K562 (cell line): ENCODE measurements at regions not wholly inside any gene's neighbourhood (a gene's known extent, or its start where the extent isn't known, plus 50 kb on each side); places are given as distances from the start of the nearest gene placed in this dataset.

Source experiments
- ATAC-seq: fragments of 200-7000 bp; cut with Tn5 transposase; 3 replicates; pipeline ENCODE4 v1.9.1; 2020; ENCODE audit warnings: moderate library complexity
- BruUV-seq: library from RNA; stranded (reverse); fragments of 400-500 nt; replicated peaks from 2 replicates; lab custom pipeline; 2021; lab: Mats Ljungman, UMichigan
- CTCF ChIA-PET: fragments of 300-600 bp; formaldehyde crosslinking; extraction: SDS; loops from one replicate; lab custom pipeline; 2021; ENCODE audit warnings: low intra/inter-chr PET ratio; lab: Yijun Ruan, JAX
- POLR2A ChIA-PET: fragments of 300-600, 350-650 bp; sonication (Branson Sonifier 250); formaldehyde crosslinking; extraction: SDS; loops from one replicate; lab custom pipeline; 2021; ENCODE audit warnings: antibody characterized with exemption, inconsistent platforms; lab: Yijun Ruan, JAX
- DNase-seq, 4 experiments: peaks; one replicate each; pipeline versions ENCODE4 v3.0.0 to v3.0.0-alpha.2; 2011 to 2018; ENCODE audit warnings: low spot score in 3 of 4, mixed read lengths in 3 of 4; ENCODE audit errors: extremely low read depth in 1 of 4
- FAIRE-seq: peaks from 2 replicates; lab custom pipeline; 2011; peaks lifted over from hg19 to GRCh38; lab: Jason Lieb, UNC
- H2AFZ ChIP-seq: 2 replicates; pipeline ENCODE4 v1.6.0; 2011; ENCODE audit warnings: low read depth, low read length, control low read depth, inconsistent platforms
- H3K27ac ChIP-seq: fragments of 200-600 bp; 3 replicates; pipeline ENCODE4 v1.8.0; 2011; ENCODE audit warnings: low read depth, mild to moderate bottlenecking, control low read depth, inconsistent platforms, low read length, moderate library complexity, mixed read lengths; ENCODE audit errors: extremely low read depth
- H3K27me3 ChIP-seq, 2 experiments: fragments of 300-600 bp in 1 of 2; 2 replicates in 1 of 2; 3 replicates in 1 of 2; pipeline versions ENCODE4 v1.6.0 to v1.8.0; 2011; ENCODE audit warnings: inconsistent platforms in 2 of 2, low read length in 2 of 2, mild to moderate bottlenecking in 1 of 2, mixed read lengths in 1 of 2, moderate library complexity in 1 of 2; ENCODE audit not compliant: control insufficient read depth in 2 of 2, insufficient read depth in 2 of 2
- H3K36me3 ChIP-seq: fragments of 300-600 bp; 3 replicates; pipeline ENCODE4 v1.8.0; 2011; ENCODE audit warnings: mild to moderate bottlenecking, low read length, inconsistent platforms; ENCODE audit not compliant: control insufficient read depth, insufficient read depth
- H3K4me1 ChIP-seq, 2 experiments: fragments of 200-600 bp in 1 of 2; replicated peaks in 1 of 2; 2 replicates in 1 of 2; 3 replicates in 1 of 2; pipeline versions ENCODE4 v1.5.1 to v1.8.0; 2011; ENCODE audit warnings: inconsistent platforms in 2 of 2, low read length in 2 of 2, mild to moderate bottlenecking in 1 of 2, mixed read lengths in 1 of 2, moderate library complexity in 1 of 2; ENCODE audit not compliant: control insufficient read depth in 2 of 2, insufficient read depth in 2 of 2
- H3K4me2 ChIP-seq: 2 replicates; pipeline ENCODE4 v1.6.1; 2011; ENCODE audit warnings: low read length, control low read depth, inconsistent platforms, mixed read lengths; ENCODE audit not compliant: insufficient read depth
- H3K4me3 ChIP-seq: fragments of 200-600 bp; sonication (generic), shearing (Covaris generic); 2 replicates; pipeline ENCODE4 v1.5.1; 2016; ENCODE audit warnings: control low read depth, inconsistent platforms
- H3K79me2 ChIP-seq: fragments of 200-600 bp; 3 replicates; pipeline ENCODE4 v1.8.0; 2011; ENCODE audit warnings: low read length, inconsistent platforms; ENCODE audit not compliant: control insufficient read depth, insufficient read depth
- H3K9ac ChIP-seq, 2 experiments: 2 replicates each; pipeline versions ENCODE4 v1.6.0 to v1.6.1; 2011; ENCODE audit warnings: low read depth in 2 of 2, low read length in 2 of 2, control low read depth in 1 of 2, inconsistent platforms in 1 of 2, mild to moderate bottlenecking in 1 of 2, mixed read lengths in 1 of 2; ENCODE audit not compliant: insufficient read depth in 1 of 2
- H3K9me1 ChIP-seq: one replicate; pipeline ENCODE4 v1.6.0; 2011; ENCODE audit warnings: inconsistent platforms, mild to moderate bottlenecking, low read length, moderate library complexity; ENCODE audit not compliant: control insufficient read depth, insufficient read depth
- H3K9me3 ChIP-seq: replicated peaks from 2 replicates; pipeline ENCODE4 v1.5.1; 2011; ENCODE audit warnings: low read depth, low read length, inconsistent platforms; ENCODE audit not compliant: control insufficient read depth, insufficient read depth
- H4K20me1 ChIP-seq: replicated peaks from 2 replicates; pipeline ENCODE4 v1.6.1; 2011; ENCODE audit warnings: low read length, inconsistent platforms, mixed read lengths; ENCODE audit not compliant: control insufficient read depth, insufficient read depth
- DPF2 ChIP-seq: fragments of 450-650 bp; IDR thresholded peaks from 2 replicates; pipeline ENCODE4 v1.6.1; 2016
- FOSL1 ChIP-seq: fragments of 200-800 bp; sonication (Bioruptor generic); conservative IDR thresholded peaks from 2 replicates; pipeline ENCODE4 v1.6.1; 2016; ENCODE audit warnings: missing genetic modification characterization, missing compliant biosample characterization
- HLTF ChIP-seq: fragments of 450-650 bp; IDR thresholded peaks from 2 replicates; pipeline ENCODE4 v1.6.1; 2016
- MAFK ChIP-seq: IDR thresholded peaks from 2 replicates; pipeline ENCODE4 v1.6.1; 2011; ENCODE audit warnings: low read length, improper control_type of control experiment
- MLLT1 ChIP-seq, 2 experiments: fragments of 450-650 bp; IDR thresholded peaks; 2 replicates each; pipeline ENCODE4 v1.6.1; 2016
- NCOA4 ChIP-seq: fragments of 450-650 bp; IDR thresholded peaks from 2 replicates; pipeline ENCODE4 v1.6.1; 2018; ENCODE audit warnings: mild to moderate bottlenecking; ENCODE audit not compliant: partially characterized antibody
- PHF21A ChIP-seq: fragments of 450-650 bp; IDR thresholded peaks from 2 replicates; pipeline ENCODE4 v1.6.1; 2017; ENCODE audit warnings: low read depth, borderline replicate concordance
- POLR2H ChIP-seq: IDR thresholded peaks from 2 replicates; pipeline ENCODE4 v1.6.1; 2016; ENCODE audit warnings: missing genetic modification characterization, low read depth, mild to moderate bottlenecking, control low read depth, missing compliant biosample characterization, moderate library complexity
- RBFOX2 ChIP-seq: fragments of 200-400 bp; formaldehyde crosslinking; IDR thresholded peaks from 2 replicates; pipeline ENCODE4 v1.6.1; 2017; ENCODE audit warnings: low read depth, mild to moderate bottlenecking, low read length, moderate library complexity
- SNAPC5 ChIP-seq: fragments of 250-450 bp; sonication (Bioruptor Pico); IDR thresholded peaks from 2 replicates; pipeline ENCODE4 v1.8.0; 2021; ENCODE audit warnings: moderate library complexity, mild to moderate bottlenecking, inconsistent platforms
- TAF15 ChIP-seq: fragments of 200-400 bp; formaldehyde crosslinking; IDR thresholded peaks from 2 replicates; pipeline ENCODE4 v1.6.1; 2017; ENCODE audit warnings: mild to moderate bottlenecking, low read depth, low read length, moderate library complexity
- TGIF2 ChIP-seq: sonication (generic); formaldehyde crosslinking; IDR thresholded peaks from 2 replicates; pipeline ENCODE4 v1.8.1; 2022; ENCODE audit warnings: mild to moderate bottlenecking, missing genetic modification reagents, moderate library complexity
- ZBTB17 ChIP-seq: fragments of 450-650 bp; formaldehyde crosslinking; IDR thresholded peaks from 2 replicates; pipeline ENCODE4 v1.4.0; 2020; ENCODE audit warnings: mild to moderate bottlenecking
- ZBTB49 ChIP-seq: sonication (generic); formaldehyde crosslinking; IDR thresholded peaks from 2 replicates; pipeline ENCODE4 v1.8.0; 2022; ENCODE audit warnings: missing genetic modification reagents, mild to moderate bottlenecking, borderline replicate concordance
- ZNF134 ChIP-seq: fragments of 250-450 bp; sonication (Bioruptor Pico); conservative IDR thresholded peaks from 2 replicates; pipeline ENCODE4 v1.4.0; 2020
- ZNF76 ChIP-seq: fragments of 250-450 bp; sonication (Bioruptor Pico); IDR thresholded peaks from 2 replicates; pipeline ENCODE4 v1.4.0; 2020; ENCODE audit warnings: mild to moderate bottlenecking, moderate library complexity, borderline replicate concordance
- WGBS: fragments of 100-300 bp; shearing (Covaris generic); methylation state at CpG from one replicate; pipeline ENCODE4 v1.1.6; 2016; ENCODE audit warnings: low coverage, mixed read lengths; ENCODE audit not compliant: insufficient coverage; ENCODE audit errors: missing lambda C conversion rate; 5-methylcytosine and 5-hydroxymethylcytosine counted together
- in situ Hi-C: fragments of 300-500 bp; cut with MboI; formaldehyde crosslinking; loops from 4 replicates; pipeline ENCODE4 v1.15.0; 2018; ENCODE audit warnings: inconsistent platforms, mixed read lengths
- intact Hi-C: fragments of 100-400 bp; cut with micrococcal nuclease; formaldehyde crosslinking; loops from 2 replicates; pipeline ENCODE4 v1.14.2; 2022

- CTCF ChIA-PET: no interaction called here
- BruUV-seq: no TSS peak
- intact Hi-C loops (no loop called here), in situ Hi-C loops (no loop called here)
- FAIRE-seq: no peak
- Histone ChIP-seq H3K9me1 (no peaks in the 10 kb centered on the region), H3K27ac (no peak overlapping the region), H3K9me3 (no peaks in the 10 kb centered on the region), H3K4me3 (no peak overlapping the region), H3K36me3 (no peaks in the 10 kb centered on the region), H4K20me1 (no peaks in the 10 kb centered on the region), H3K4me1 (no peaks in the 10 kb centered on the region), H3K9ac (no peak overlapping the region), H2AFZ (no peak overlapping the region), H3K4me2 (no peak overlapping the region), H3K27me3 (no peaks in the 10 kb centered on the region), H3K79me2 (no peaks in the 10 kb centered on the region)
- ATAC-seq: no peak
- DNase-seq: no peak
- TF ChIP-seq MLLT1 (IDR thresholded peaks at IDR 0.05): no peak
- TF ChIP-seq NCOA4: no peak
- no peak for TF ChIP-seq TGIF2
- no peak for TF ChIP-seq HLTF
- TF ChIP-seq POLR2H (tag): no peak
- TF ChIP-seq FOSL1 (tag): no peak
- no peak for TF ChIP-seq ZBTB49
- TF ChIP-seq TAF15: no peak
- TF ChIP-seq SNAPC5 (CRISPR knock-in tag): no peak
- no peak for TF ChIP-seq DPF2
- TF ChIP-seq ZBTB17 (CRISPR knock-in tag): no peak
- no peak for TF ChIP-seq PHF21A
- TF ChIP-seq RBFOX2: no peak
- TF ChIP-seq MAFK: no peak
- no peak for TF ChIP-seq ZNF134
- no peak for TF ChIP-seq ZNF76
- POLR2A ChIA-PET: no interaction called here
- 0% methylated on average over 1 of the region's 1 CpG for WGBS
Measured at GRCh38 chr9:102434545-102434944, 560.6 kb upstream of the CYLC2 start.
